ENCODE measurements at regions not wholly inside any gene's neighbourhood (a gene's known extent, or its start where the extent isn't known, plus 50 kb on each side); places are given as distances from the start of the nearest gene placed in this dataset.

- Histone ChIP-seq H2BK5ac (ENCODE audit: low read depth, low read length) (peak overlapping the region; percentile 54; the same call in 1 of the 2 replicates), H3K79me2 (ENCODE audit: control insufficient read depth in 1 of 2, insufficient read depth in 2 of 2, low read length in 2 of 2) (no peaks in the 10 kb centered on the region), H2BK15ac (ENCODE audit: low read length) (peak overlapping the region; percentile 38), H2BK20ac (ENCODE audit: low read length) (peak overlapping the region; percentile 15; the same call in 1 of the 2 replicates), H4K5ac (ENCODE audit: insufficient read length, low read depth, low read length) (no peak overlapping the region), H4K8ac (ENCODE audit: extremely low read depth, insufficient read depth, low read length) (no peak overlapping the region), H3K9me3 (ENCODE audit: insufficient read depth in 2 of 2, low read depth in 1 of 2, low read length in 1 of 2) (no peaks in the 10 kb centered on the region), H3K23me2 (ENCODE audit: low read depth, low read length) (no peaks in the 10 kb centered on the region), H2BK120ac (replicated peaks; ENCODE audit: low read depth, low read length) (peak overlapping the region; percentile 36), H3K79me1 (ENCODE audit: low read depth, low read length) (no peaks in the 10 kb centered on the region; the same call in 1 of the 2 replicates), H3K56ac (replicated peaks; ENCODE audit: insufficient read length, low read depth, low read length) (no peak overlapping the region), H3K23ac (ENCODE audit: insufficient read length) (no peak overlapping the region), H3K27me3 (replicated peaks in 1 of 4; ENCODE audit: control insufficient read depth in 3 of 4, extremely low read depth in 1 of 4, insufficient read depth in 3 of 4, low read length in 3 of 4) (no peaks in the 10 kb centered on the region), H3K9ac (replicated peaks in 1 of 4; ENCODE audit: extremely low read depth in 1 of 4, low read depth in 3 of 4, low read length in 3 of 4) (no peak overlapping the region), H4K91ac (replicated peaks; ENCODE audit: insufficient read length, low read length) (peak overlapping the region; percentile 71), H4K20me1 (replicated peaks in 1 of 2; ENCODE audit: control insufficient read depth in 1 of 2, insufficient read depth in 2 of 2, low read length in 2 of 2) (no peaks in the 10 kb centered on the region), H2AK5ac (ENCODE audit: low read depth, low read length) (peak overlapping the region; percentile 10; the same call in 1 of the 2 replicates), H3K36me3 (ENCODE audit: control insufficient read depth in 2 of 4, insufficient read depth in 4 of 4, low read length in 3 of 4) (no peaks in the 10 kb centered on the region), H3K4me1 (replicated peaks in 1 of 4; ENCODE audit: control insufficient read depth in 3 of 4, insufficient read depth in 4 of 4, low read length in 3 of 4) (peaks cover 0 to 11% (median 8%) of the 10 kb centered on the region in 4 experiments; a peak in 3 of 7 replicates), H2AFZ (ENCODE audit: low read length) (no peak overlapping the region), H3K4me2 (ENCODE audit: insufficient read depth in 1 of 2, low read depth in 2 of 2, low read length in 2 of 2) (no peak overlapping the region), H3K27ac (ENCODE audit: low read depth, low read length) (no peak overlapping the region), H3K18ac (ENCODE audit: extremely low read depth, low read length) (peak overlapping the region; percentile 62), H3K4me3 (ENCODE audit: extremely low read depth in 1 of 4, insufficient read depth in 2 of 4, low read depth in 3 of 4, low read length in 4 of 4) (no peak overlapping the region), H2BK12ac (ENCODE audit: low read depth, low read length) (peak overlapping the region; percentile 45; the same call in 1 of the 2 replicates), H3K14ac (ENCODE audit: insufficient read length) (no peak overlapping the region), H3K4ac (replicated peaks; ENCODE audit: insufficient read length, low read depth, low read length) (peak overlapping the region; percentile 27)
- FAIRE-seq = no peak
- CTCF ChIA-PET (ENCODE audit: partially characterized antibody) = interaction anchor here (0.6 to 1.2 kb wide), 4 partner anchors 9 to 58 kb away, joined by 3 read pairs; no protein-coding TSS in a partner anchor
- DNase-seq (ENCODE audit: low read depth in 1 of 2, low spot score in 2 of 2) = no peak
- 91% methylated on average over 11 of the region's 11 CpGs; no CpG with 5 or more reads in 1 of the 2 experiments for WGBS, 2 experiments (ENCODE audit: extremely low coverage in 1 of 2, insufficient coverage in 1 of 2, insufficient read length in 1 of 2, insufficient replicate concordance in 2 of 2, low coverage in 1 of 2, low lambda C conversion rate in 2 of 2, missing lambda C conversion rate in 1 of 2)
- TF ChIP-seq EGR1 (IDR thresholded peaks at IDR 0.05; ENCODE audit: borderline replicate concordance, low read depth, low read length) = no peak
- no peak for TF ChIP-seq KDM4A (IDR thresholded peaks at IDR 0.05; ENCODE audit: low read depth, low read length, severe bottlenecking)
- TF ChIP-seq POLR2A (IDR thresholded peaks at IDR 0.05; ENCODE audit: control extremely low read depth in 1 of 2, low read depth in 2 of 2, low read length in 2 of 2) = no peak
- no peak for TF ChIP-seq E2F6 (IDR thresholded peaks at IDR 0.05)
- TF ChIP-seq SAP30 (IDR thresholded peaks at IDR 0.05; ENCODE audit: insufficient read depth, insufficient replicate concordance, low read length) = no peak
- POLR2A ChIA-PET (ENCODE audit: partially characterized antibody) = interaction anchor here (0.9 to 1.5 kb wide), 4 partner anchors 9 to 39 kb away, joined by 3 to 4 read pairs (median 3); no protein-coding TSS in a partner anchor
Observed at GRCh38 chr9:87395804-87396479, 101.7 kb upstream of the DAPK1 start.
